ENCODE measurements at regions not wholly inside any gene's neighbourhood (a gene's known extent, or its start where the extent isn't known, plus 50 kb on each side); places are given as distances from the start of the nearest gene placed in this dataset.

- TF ChIP-seq CTCF (IDR thresholded peaks at IDR 0.05) = no peak
- no peak for TF ChIP-seq POLR2A (IDR thresholded peaks at IDR 0.05)
- TF ChIP-seq EP300 (IDR thresholded peaks at IDR 0.05) = no peak
Measured at GRCh38 chr21:32182449-32182848, 96.4 kb downstream of the MIS18A start.

Measured in ovary (tissue), 3 donors.